Fibroblast of upper back skin (primary cell): ENCODE measurements at regions not wholly inside any gene's neighbourhood (a gene's known extent, or its start where the extent isn't known, plus 50 kb on each side); places are given as distances from the start of the nearest gene placed in this dataset.

Source experiments
- DNase-seq: peaks from one replicate; pipeline ENCODE4 v3.0.0-alpha.2; 2013

GRCh38 chr1:98278055-98278454 lies 357.2 kb upstream of the DPYD start:
- no peak for DNase-seq

- peak; percentile 64 for DNase-seq
Observed at GRCh38 chr1:98277118-98277517, 356.3 kb upstream of the DPYD start.

GRCh38 chr1:98276514-98276913 lies 355.7 kb upstream of the DPYD start:
- no peak for DNase-seq

GRCh38 chr1:98268316-98268715 lies 347.5 kb upstream of the DPYD start:
- DNase-seq, result no peak

GRCh38 chr1:98267423-98267822 lies 346.6 kb upstream of the DPYD start:
- no peak for DNase-seq

- no peak for DNase-seq
Observed at GRCh38 chr1:98264727-98265126, 343.9 kb upstream of the DPYD start.

GRCh38 chr1:98260839-98261238 lies 340.0 kb upstream of the DPYD start:
- no peak for DNase-seq

GRCh38 chr1:98260412-98260811 lies 339.6 kb upstream of the DPYD start:
- no peak for DNase-seq

- no peak for DNase-seq
Observed at GRCh38 chr1:98256700-98257099, 335.9 kb upstream of the DPYD start.

- no peak for DNase-seq
Observed at GRCh38 chr1:98253145-98253544, 332.3 kb upstream of the DPYD start.

- DNase-seq, result no peak
Observed at GRCh38 chr1:98251497-98251896, 330.7 kb upstream of the DPYD start.

GRCh38 chr1:98232678-98233077 lies 311.8 kb upstream of the DPYD start:
- no peak for DNase-seq

- no peak for DNase-seq
Observed at GRCh38 chr1:98222706-98223105, 301.9 kb upstream of the DPYD start.

GRCh38 chr1:98221923-98222322 lies 301.1 kb upstream of the DPYD start:
- DNase-seq, result no peak

GRCh38 chr1:98217601-98218000 lies 296.8 kb upstream of the DPYD start:
- DNase-seq, result no peak

- DNase-seq, result no peak
Observed at GRCh38 chr1:98216304-98216703, 295.5 kb upstream of the DPYD start.

GRCh38 chr1:98211271-98211845 lies 290.5 kb upstream of the DPYD start:
- peak; percentile 60 for DNase-seq

- DNase-seq, result no peak
Observed at GRCh38 chr1:98210563-98210962, 289.7 kb upstream of the DPYD start.

GRCh38 chr1:98210064-98210463 lies 289.2 kb upstream of the DPYD start:
- DNase-seq, result peak; percentile 97

GRCh38 chr1:98205291-98206017 lies 284.6 kb upstream of the DPYD start:
- no peak for DNase-seq

GRCh38 chr1:98203466-98203865 lies 282.6 kb upstream of the DPYD start:
- peak; percentile 74 for DNase-seq

- DNase-seq, result peak; percentile 96
Observed at GRCh38 chr1:98201666-98202081, 280.8 kb upstream of the DPYD start.

GRCh38 chr1:98197356-98197755 lies 276.5 kb upstream of the DPYD start:
- peak; percentile 47 for DNase-seq

GRCh38 chr1:98196012-98196411 lies 275.2 kb upstream of the DPYD start:
- DNase-seq, result peak; percentile 21

GRCh38 chr1:98188774-98189173 lies 267.9 kb upstream of the DPYD start:
- DNase-seq, result no peak
